H9 (cell line): ENCODE measurements at regions not wholly inside any gene's neighbourhood (a gene's known extent, or its start where the extent isn't known, plus 50 kb on each side); places are given as distances from the start of the nearest gene placed in this dataset.

ENCODE experiments used
- DNase-seq: peaks from one replicate; pipeline ENCODE4 v3.0.0-alpha.2; 2017
- H2AFZ ChIP-seq: one replicate; pipeline ENCODE4 v1.6.1; 2013; ENCODE audit warnings: mild to moderate bottlenecking, low read length, control low read depth, moderate library complexity
- H2AK5ac ChIP-seq: 2 replicates; pipeline ENCODE4 v1.6.1; 2013; ENCODE audit warnings: low read length, control low read depth, mixed read lengths; ENCODE audit not compliant: insufficient read length
- H2BK120ac ChIP-seq: one replicate; pipeline ENCODE4 v1.6.1; 2013; ENCODE audit warnings: low read depth, mild to moderate bottlenecking, low read length, control low read depth, inconsistent platforms; ENCODE audit not compliant: poor library complexity, severe bottlenecking
- H2BK12ac ChIP-seq: 2 replicates; pipeline ENCODE4 v1.6.1; 2013; ENCODE audit warnings: low read length, control low read depth, mixed read lengths, low read depth; ENCODE audit not compliant: insufficient read length
- H2BK15ac ChIP-seq: 2 replicates; pipeline ENCODE4 v1.6.1; 2013; ENCODE audit warnings: low read depth, low read length, control low read depth
- H2BK20ac ChIP-seq: one replicate; pipeline ENCODE4 v1.6.1; 2013; ENCODE audit warnings: low read depth, mild to moderate bottlenecking, low read length, control low read depth, inconsistent platforms; ENCODE audit not compliant: poor library complexity, severe bottlenecking
- H2BK5ac ChIP-seq: 2 replicates; pipeline ENCODE4 v1.6.1; 2013; ENCODE audit warnings: low read length, control low read depth, mixed read lengths; ENCODE audit not compliant: insufficient read length
- H3K14ac ChIP-seq: 2 replicates; pipeline ENCODE4 v1.6.1; 2013; ENCODE audit warnings: low read length, control low read depth; ENCODE audit not compliant: insufficient read depth
- H3K18ac ChIP-seq: 2 replicates; pipeline ENCODE4 v1.6.1; 2013; ENCODE audit warnings: low read depth, mild to moderate bottlenecking, mixed read lengths, low read length, control low read depth; ENCODE audit not compliant: insufficient read length
- H3K23ac ChIP-seq: 2 replicates; pipeline ENCODE4 v1.6.1; 2013; ENCODE audit warnings: low read length, control low read depth, mixed read lengths, low read depth; ENCODE audit not compliant: insufficient read length
- H3K23me2 ChIP-seq: 2 replicates; pipeline ENCODE4 v1.6.1; 2013; ENCODE audit warnings: low read depth, mild to moderate bottlenecking, mixed read lengths, low read length, control low read depth; ENCODE audit not compliant: insufficient read length, poor library complexity, severe bottlenecking
- H3K27ac ChIP-seq: 2 replicates; pipeline ENCODE4 v1.5.1; 2013; ENCODE audit warnings: low read length, control low read depth, mixed read lengths, low read depth; ENCODE audit not compliant: insufficient read length
- H3K27me3 ChIP-seq: 2 replicates; pipeline ENCODE4 v1.6.1; 2013; ENCODE audit warnings: low read length, control low read depth, inconsistent platforms; ENCODE audit not compliant: insufficient read depth
- H3K4ac ChIP-seq: 2 replicates; pipeline ENCODE4 v1.6.1; 2013; ENCODE audit warnings: low read depth, mild to moderate bottlenecking, control low read depth, inconsistent platforms, low read length, moderate library complexity
- H3K4me1 ChIP-seq: 2 replicates; pipeline ENCODE4 v1.6.1; 2013; ENCODE audit warnings: low read length, control low read depth, inconsistent platforms; ENCODE audit not compliant: insufficient read depth
- H3K4me2 ChIP-seq: 2 replicates; pipeline ENCODE4 v1.6.1; 2013; ENCODE audit warnings: low read length, control low read depth, mixed read lengths; ENCODE audit not compliant: insufficient read length, insufficient read depth
- H3K56ac ChIP-seq: 2 replicates; pipeline ENCODE4 v1.6.1; 2013; ENCODE audit warnings: low read depth, mild to moderate bottlenecking, mixed read lengths, low read length, control low read depth; ENCODE audit not compliant: insufficient read length
- H3K79me1 ChIP-seq: 2 replicates; pipeline ENCODE4 v1.6.1; 2013; ENCODE audit warnings: low read depth, mild to moderate bottlenecking, moderate library complexity, low read length, control low read depth, inconsistent platforms; ENCODE audit not compliant: insufficient read depth, poor library complexity, severe bottlenecking
- H3K79me2 ChIP-seq: 2 replicates; pipeline ENCODE4 v1.6.1; 2013; ENCODE audit warnings: low read length, control low read depth, inconsistent platforms; ENCODE audit not compliant: insufficient read depth
- H3K9ac ChIP-seq: 2 replicates; pipeline ENCODE4 v1.6.1; 2013; ENCODE audit warnings: low read length, control low read depth, mixed read lengths; ENCODE audit not compliant: insufficient read length; ENCODE audit errors: extremely low read depth
- H3K9me3 ChIP-seq: one replicate; pipeline ENCODE4 v1.6.1; 2013; ENCODE audit warnings: low read depth, low read length, inconsistent platforms; ENCODE audit not compliant: control insufficient read depth
- H3T11ph ChIP-seq: one replicate; pipeline ENCODE4 v1.6.1; 2013; ENCODE audit warnings: mild to moderate bottlenecking, low read length, control low read depth, inconsistent platforms
- H4K20me1 ChIP-seq: one replicate; pipeline ENCODE4 v1.6.1; 2013; ENCODE audit not compliant: control insufficient read depth, insufficient read length, insufficient read depth
- H4K5ac ChIP-seq: 2 replicates; pipeline ENCODE4 v1.6.1; 2013; ENCODE audit warnings: low read depth, mild to moderate bottlenecking, mixed read lengths, low read length, control low read depth; ENCODE audit not compliant: insufficient read length
- H4K8ac ChIP-seq: replicated peaks from 2 replicates; pipeline ENCODE4 v1.6.1; 2013; ENCODE audit warnings: low read length, control low read depth, mixed read lengths, low read depth; ENCODE audit not compliant: insufficient read length
- H4K91ac ChIP-seq: 2 replicates; pipeline ENCODE4 v1.6.1; 2013; ENCODE audit warnings: low read depth, mild to moderate bottlenecking, moderate library complexity, mixed read lengths, low read length, control low read depth; ENCODE audit not compliant: insufficient read length
- H3K27ac Mint-ChIP-seq, 3 experiments: 2 replicates in 2 of 3; 3 replicates in 1 of 3; pipeline ENCODE4 v1.8.0; 2020 to 2021; ENCODE audit warnings: mixed read lengths in 3 of 3, mild to moderate bottlenecking in 1 of 3, moderate library complexity in 1 of 3
- H3K27me3 Mint-ChIP-seq: 2 replicates; pipeline ENCODE4 v1.8.0; 2021; ENCODE audit warnings: low read depth, mild to moderate bottlenecking, moderate library complexity, mixed read lengths
- H3K36me3 Mint-ChIP-seq, 3 experiments: 2 replicates in 2 of 3; 3 replicates in 1 of 3; pipeline ENCODE4 v1.8.0; 2020 to 2021; ENCODE audit warnings: low read depth in 3 of 3, mixed read lengths in 3 of 3; ENCODE audit not compliant: insufficient read depth in 1 of 3
- H3K4me1 Mint-ChIP-seq, 2 experiments: 2 replicates each; pipeline ENCODE4 v1.8.0; 2020; ENCODE audit warnings: mixed read lengths in 2 of 2
- H3K4me3 Mint-ChIP-seq, 2 experiments: 2 replicates in 1 of 2; 3 replicates in 1 of 2; pipeline ENCODE4 v1.8.0; 2020 to 2021; ENCODE audit warnings: mild to moderate bottlenecking in 2 of 2, mixed read lengths in 2 of 2, moderate library complexity in 1 of 2
- H3K9me3 Mint-ChIP-seq, 2 experiments: 2 replicates in 1 of 2; 3 replicates in 1 of 2; pipeline ENCODE4 v1.8.0; 2020; ENCODE audit warnings: mild to moderate bottlenecking in 2 of 2, mixed read lengths in 2 of 2, moderate library complexity in 1 of 2
- CTCF ChIP-seq: fragments of 200-600 bp; sonication (generic); conservative IDR thresholded peaks from 3 replicates; pipeline ENCODE4 v1.8.0; 2021; ENCODE audit warnings: antibody characterized with exemption, mild to moderate bottlenecking
- WGBS: extraction: QIAGEN DNeasy Blood & Tissue Kit; methylation state at CpG from one replicate; pipeline ENCODE4 v1.1.7; 2013; ENCODE audit warnings: missing lambda C conversion rate, low lambda C conversion rate, mixed read lengths; ENCODE audit not compliant: insufficient read length; ENCODE audit errors: extremely low coverage; 5-methylcytosine and 5-hydroxymethylcytosine counted together

- H3K9me3 Mint-ChIP-seq = peaks cover 0 to 3% of the 10 kb centered on the region in 2 experiments; a peak in 1 of 5 replicates
- Histone ChIP-seq H3K4me2 (no peak overlapping the region), H2BK120ac (no peak overlapping the region), H3K27me3 (no peaks in the 10 kb centered on the region), H3K4ac (no peak overlapping the region), H2BK20ac (no peak overlapping the region), H2BK15ac (no peak overlapping the region), H4K91ac (no peak overlapping the region), H3T11ph (no peak overlapping the region), H4K8ac (no peak overlapping the region), H4K20me1 (no peaks in the 10 kb centered on the region), H3K14ac (no peak overlapping the region), H2AK5ac (no peak overlapping the region), H2AFZ (no peak overlapping the region), H3K79me2 (no peaks in the 10 kb centered on the region), H3K18ac (no peak overlapping the region), H3K56ac (no peak overlapping the region), H3K23me2 (no peaks in the 10 kb centered on the region), H4K5ac (no peak overlapping the region), H3K79me1 (no peaks in the 10 kb centered on the region), H2BK5ac (no peak overlapping the region), H3K9me3 (no peaks in the 10 kb centered on the region), H3K9ac (no peak overlapping the region), H3K4me1 (no peaks in the 10 kb centered on the region; the same call in 1 of the 2 replicates), H2BK12ac (no peak overlapping the region), H3K23ac (no peak overlapping the region), H3K27ac (no peak overlapping the region)
- DNase-seq = no peak
- H3K4me3 Mint-ChIP-seq = no peak overlapping the region
- TF ChIP-seq CTCF = no peak
- peaks cover 0 to 2% (median 0%) of the 10 kb centered on the region in 3 experiments; a peak in 1 of 7 replicates for H3K36me3 Mint-ChIP-seq
- peaks cover 14 to 18% of the 10 kb centered on the region in 2 experiments for H3K4me1 Mint-ChIP-seq
- WGBS = no CpG with 5 or more reads among the region's 2 CpGs
- no peak overlapping the region for H3K27ac Mint-ChIP-seq
- H3K27me3 Mint-ChIP-seq = no peaks in the 10 kb centered on the region
Observed at GRCh38 chr13:85497652-85498051, 301.6 kb downstream of the SLITRK6 start.
